ENCODE measurements at regions not wholly inside any gene's neighbourhood (a gene's known extent, or its start where the extent isn't known, plus 50 kb on each side); places are given as distances from the start of the nearest gene placed in this dataset.

DNA sequence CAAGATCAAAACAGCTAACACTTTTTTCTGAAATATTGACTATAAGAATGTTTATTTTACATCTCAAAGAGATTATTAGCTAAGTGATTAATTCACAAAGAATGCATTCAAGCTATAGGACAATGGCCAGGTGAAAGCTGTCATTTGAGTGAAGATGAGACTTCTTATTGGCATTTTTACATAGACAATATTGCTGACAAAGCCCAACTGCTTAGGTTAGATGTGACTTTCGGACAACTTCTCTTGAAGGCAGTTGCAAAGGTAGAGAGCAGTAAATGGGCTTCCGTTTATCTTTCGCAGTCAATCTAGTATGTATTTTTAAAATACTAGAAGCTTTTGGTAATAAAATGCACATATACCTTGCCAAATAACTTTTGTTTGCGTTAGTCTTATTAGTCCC, 1041.3 kb downstream of the AMY1C start:
- Histone ChIP-seq H3K4me3 (no peak overlapping the region), H3K36me3 (no peaks in the 10 kb centered on the region), H3K27me3 (no peaks in the 10 kb centered on the region), H3K9me3 (no peaks in the 10 kb centered on the region), H3K27ac (no peak overlapping the region), H3K4me1 (ENCODE audit: insufficient read depth) (no peaks in the 10 kb centered on the region)
- WGBS, 3 donors = 92 to 98% (median 94%) methylated on average over 4 of the region's 4 CpGs
- intact Hi-C loops (cut with DNase I) = no loop called here
- TF ChIP-seq, protein P1, sequence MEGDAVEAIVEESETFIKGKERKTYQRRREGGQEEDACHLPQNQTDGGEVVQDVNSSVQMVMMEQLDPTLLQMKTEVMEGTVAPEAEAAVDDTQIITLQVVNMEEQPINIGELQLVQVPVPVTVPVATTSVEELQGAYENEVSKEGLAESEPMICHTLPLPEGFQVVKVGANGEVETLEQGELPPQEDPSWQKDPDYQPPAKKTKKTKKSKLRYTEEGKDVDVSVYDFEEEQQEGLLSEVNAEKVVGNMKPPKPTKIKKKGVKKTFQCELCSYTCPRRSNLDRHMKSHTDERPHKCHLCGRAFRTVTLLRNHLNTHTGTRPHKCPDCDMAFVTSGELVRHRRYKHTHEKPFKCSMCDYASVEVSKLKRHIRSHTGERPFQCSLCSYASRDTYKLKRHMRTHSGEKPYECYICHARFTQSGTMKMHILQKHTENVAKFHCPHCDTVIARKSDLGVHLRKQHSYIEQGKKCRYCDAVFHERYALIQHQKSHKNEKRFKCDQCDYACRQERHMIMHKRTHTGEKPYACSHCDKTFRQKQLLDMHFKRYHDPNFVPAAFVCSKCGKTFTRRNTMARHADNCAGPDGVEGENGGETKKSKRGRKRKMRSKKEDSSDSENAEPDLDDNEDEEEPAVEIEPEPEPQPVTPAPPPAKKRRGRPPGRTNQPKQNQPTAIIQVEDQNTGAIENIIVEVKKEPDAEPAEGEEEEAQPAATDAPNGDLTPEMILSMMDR (IDR thresholded peaks at IDR 0.05) = no peak
- no peak for TF ChIP-seq POLR2A (IDR thresholded peaks at IDR 0.05)
- no peak for TF ChIP-seq EP300 (IDR thresholded peaks at IDR 0.05)
- no peak for DNase-seq

DNA sequence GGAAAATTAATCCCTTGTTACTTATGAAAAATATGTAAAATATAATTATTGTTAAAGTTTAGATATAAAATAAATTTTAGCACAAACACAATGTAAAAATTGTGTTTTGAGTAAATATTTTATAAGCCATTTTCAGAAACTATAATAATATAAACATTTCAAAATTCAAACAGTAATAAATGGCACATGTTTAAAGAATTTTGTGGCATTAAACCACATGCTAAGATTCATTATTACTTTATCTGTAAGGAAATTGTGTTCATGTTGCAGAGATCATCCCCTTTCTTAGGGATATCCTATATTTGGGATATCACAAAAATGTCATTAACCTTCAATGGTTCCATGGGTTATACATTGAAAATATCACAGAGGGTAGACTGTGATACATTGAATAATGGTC, 1044.3 kb downstream of the AMY1C start:
- Histone ChIP-seq H3K4me1 (ENCODE audit: insufficient read depth) (no peaks in the 10 kb centered on the region), H3K27ac (no peak overlapping the region), H3K36me3 (no peaks in the 10 kb centered on the region), H3K9me3 (no peaks in the 10 kb centered on the region), H3K27me3 (no peaks in the 10 kb centered on the region), H3K4me3 (no peak overlapping the region)
- DNase-seq = no peak
- intact Hi-C loops (cut with DNase I) = no loop called here
- no peak for TF ChIP-seq EP300 (IDR thresholded peaks at IDR 0.05)
- no peak for TF ChIP-seq POLR2A (IDR thresholded peaks at IDR 0.05)
- TF ChIP-seq, protein P1 (IDR thresholded peaks at IDR 0.05) = no peak

DNA sequence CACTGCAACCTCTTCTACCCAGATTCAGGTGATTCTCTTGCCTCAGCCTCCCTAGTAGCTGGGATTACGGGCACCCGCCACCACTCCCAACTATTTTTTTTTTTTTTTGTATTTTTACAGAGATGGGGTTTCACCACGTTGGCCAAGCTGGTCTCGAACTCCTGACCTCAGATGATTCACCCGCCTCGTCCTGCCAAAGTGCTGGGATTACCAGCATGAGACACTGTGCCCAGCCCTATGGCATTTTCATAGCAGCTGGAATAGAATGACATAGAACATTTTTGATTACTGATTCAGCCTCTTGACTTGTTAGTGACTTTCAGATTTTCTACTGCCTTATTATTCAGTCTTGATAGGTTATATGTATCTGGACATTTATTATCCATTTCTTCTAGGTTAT, 1046.2 kb downstream of the AMY1C start:
- no peaks in the 10 kb centered on the region for H3K27me3 ChIP-seq
- no peaks in the 10 kb centered on the region for H3K9me3 ChIP-seq
- no peaks in the 10 kb centered on the region for H3K36me3 ChIP-seq
- no peak for DNase-seq
- no peak overlapping the region for H3K4me3 ChIP-seq
- no peak overlapping the region for H3K27ac ChIP-seq
- intact Hi-C loops (cut with DNase I) = no loop called here
- 93 to 97% (median 96%) methylated on average over 6 of the region's 6 CpGs for WGBS, 3 donors
- H3K4me1 ChIP-seq (ENCODE audit: insufficient read depth) = no peaks in the 10 kb centered on the region
- TF ChIP-seq EP300 (IDR thresholded peaks at IDR 0.05) (no peak), POLR2A (IDR thresholded peaks at IDR 0.05) (no peak)
- TF ChIP-seq, protein P1 (IDR thresholded peaks at IDR 0.05) = no peak

DNA sequence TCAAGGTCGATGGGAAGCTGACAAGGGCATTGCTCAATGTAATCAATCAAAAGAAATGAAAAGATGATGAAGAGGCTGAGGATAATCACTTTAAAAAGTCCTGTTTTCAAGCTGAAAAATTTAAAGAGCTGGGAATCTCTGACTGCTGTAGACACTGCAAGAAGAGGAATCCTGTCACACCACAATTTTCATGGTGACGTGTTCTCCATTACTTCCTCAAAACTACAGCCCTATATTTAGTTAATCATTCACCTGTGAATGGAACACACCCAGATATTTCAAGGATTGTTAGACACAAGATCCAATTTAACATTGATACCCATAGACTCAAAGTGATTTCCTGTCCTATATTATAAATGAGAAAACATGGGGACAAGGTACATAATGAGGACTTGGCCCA, 1048.3 kb downstream of the AMY1C start:
- H3K27me3 ChIP-seq = no peaks in the 10 kb centered on the region
- intact Hi-C loops (cut with DNase I) = no loop called here
- H3K9me3 ChIP-seq = no peaks in the 10 kb centered on the region
- no peaks in the 10 kb centered on the region for H3K36me3 ChIP-seq
- H3K4me3 ChIP-seq = no peak overlapping the region
- no peaks in the 10 kb centered on the region for H3K4me1 ChIP-seq (ENCODE audit: insufficient read depth)
- no peak overlapping the region for H3K27ac ChIP-seq
- TF ChIP-seq EP300 (IDR thresholded peaks at IDR 0.05) (no peak), POLR2A (IDR thresholded peaks at IDR 0.05) (no peak)
- TF ChIP-seq, protein P1 (IDR thresholded peaks at IDR 0.05) = no peak
- 74 to 79% (median 78%) methylated on average over 2 of the region's 2 CpGs for WGBS, 3 donors
- DNase-seq = no peak

DNA sequence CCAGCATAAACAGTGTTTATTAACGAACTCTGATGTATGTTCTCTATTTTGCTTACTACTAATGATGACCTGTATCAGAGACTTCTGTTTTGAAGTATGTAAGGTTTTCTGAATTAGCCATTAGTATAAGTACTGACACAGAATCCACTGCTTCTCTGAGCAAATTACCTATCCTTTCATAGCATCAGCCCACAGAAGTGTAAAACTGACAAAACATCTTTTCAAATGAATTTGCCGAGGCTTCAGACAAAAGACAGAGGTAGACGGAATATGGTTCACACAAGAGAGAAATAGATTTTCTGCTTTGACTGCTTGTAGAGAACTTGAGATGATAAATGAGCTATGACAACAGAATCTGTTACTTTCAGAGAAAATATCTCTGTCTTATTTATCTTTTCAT, 1051.6 kb downstream of the AMY1C start:
- H3K27ac ChIP-seq = no peak overlapping the region
- DNase-seq = no peak
- intact Hi-C loops (cut with DNase I) = no loop called here
- H3K27me3 ChIP-seq = no peaks in the 10 kb centered on the region
- WGBS, 3 donors = 88 to 94% (median 91%) methylated on average over 3 of the region's 3 CpGs
- no peaks in the 10 kb centered on the region for H3K9me3 ChIP-seq
- H3K4me1 ChIP-seq (ENCODE audit: insufficient read depth) = no peaks in the 10 kb centered on the region
- no peak overlapping the region for H3K4me3 ChIP-seq
- TF ChIP-seq POLR2A (IDR thresholded peaks at IDR 0.05) (no peak), EP300 (IDR thresholded peaks at IDR 0.05) (no peak)
- TF ChIP-seq, protein P1 (IDR thresholded peaks at IDR 0.05) = no peak
- no peaks in the 10 kb centered on the region for H3K36me3 ChIP-seq
